ENCODE measurements at regions not wholly inside any gene's neighbourhood (a gene's known extent, or its start where the extent isn't known, plus 50 kb on each side); places are given as distances from the start of the nearest gene placed in this dataset.

DNA sequence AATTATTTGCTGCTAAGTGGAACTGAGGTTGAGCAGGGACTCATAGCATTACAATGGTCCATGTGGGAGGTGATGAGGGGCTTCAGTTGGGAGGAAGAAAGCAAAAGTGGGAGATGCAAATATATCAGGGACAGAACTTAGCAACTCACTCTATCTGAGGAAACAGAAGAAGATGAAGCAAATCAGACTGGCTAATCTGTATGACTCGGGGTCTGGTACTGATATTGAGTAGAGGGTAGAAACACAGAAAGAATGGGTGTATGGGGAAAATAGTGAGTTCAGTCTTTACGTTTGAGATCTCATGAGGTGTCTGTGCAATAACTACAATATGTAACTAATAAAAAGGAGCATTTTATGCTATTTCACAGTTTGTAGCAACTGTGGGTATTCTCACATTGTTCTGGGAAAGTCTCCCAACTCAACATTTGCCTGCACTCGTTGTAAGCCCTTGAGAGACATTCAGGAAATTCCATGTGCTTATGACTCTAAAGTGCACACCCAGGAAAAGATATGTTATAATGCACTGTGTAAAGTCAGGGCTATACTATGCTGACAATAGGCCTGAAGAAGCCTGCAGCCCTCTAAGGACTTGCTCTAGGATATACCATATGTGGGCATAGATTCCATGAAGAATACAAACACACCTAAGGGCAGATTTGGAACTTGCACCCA lies 183.5 kb downstream of the SPRY2 start:
- TF ChIP-seq, protein P1, sequence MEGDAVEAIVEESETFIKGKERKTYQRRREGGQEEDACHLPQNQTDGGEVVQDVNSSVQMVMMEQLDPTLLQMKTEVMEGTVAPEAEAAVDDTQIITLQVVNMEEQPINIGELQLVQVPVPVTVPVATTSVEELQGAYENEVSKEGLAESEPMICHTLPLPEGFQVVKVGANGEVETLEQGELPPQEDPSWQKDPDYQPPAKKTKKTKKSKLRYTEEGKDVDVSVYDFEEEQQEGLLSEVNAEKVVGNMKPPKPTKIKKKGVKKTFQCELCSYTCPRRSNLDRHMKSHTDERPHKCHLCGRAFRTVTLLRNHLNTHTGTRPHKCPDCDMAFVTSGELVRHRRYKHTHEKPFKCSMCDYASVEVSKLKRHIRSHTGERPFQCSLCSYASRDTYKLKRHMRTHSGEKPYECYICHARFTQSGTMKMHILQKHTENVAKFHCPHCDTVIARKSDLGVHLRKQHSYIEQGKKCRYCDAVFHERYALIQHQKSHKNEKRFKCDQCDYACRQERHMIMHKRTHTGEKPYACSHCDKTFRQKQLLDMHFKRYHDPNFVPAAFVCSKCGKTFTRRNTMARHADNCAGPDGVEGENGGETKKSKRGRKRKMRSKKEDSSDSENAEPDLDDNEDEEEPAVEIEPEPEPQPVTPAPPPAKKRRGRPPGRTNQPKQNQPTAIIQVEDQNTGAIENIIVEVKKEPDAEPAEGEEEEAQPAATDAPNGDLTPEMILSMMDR (IDR thresholded peaks at IDR 0.05) = no peak
- TF ChIP-seq POLR2A (IDR thresholded peaks at IDR 0.05) = no peak

All from heart left ventricle (tissue), 13 donors.